ENCODE measurements at regions not wholly inside any gene's neighbourhood (a gene's known extent, or its start where the extent isn't known, plus 50 kb on each side); places are given as distances from the start of the nearest gene placed in this dataset.

DNA sequence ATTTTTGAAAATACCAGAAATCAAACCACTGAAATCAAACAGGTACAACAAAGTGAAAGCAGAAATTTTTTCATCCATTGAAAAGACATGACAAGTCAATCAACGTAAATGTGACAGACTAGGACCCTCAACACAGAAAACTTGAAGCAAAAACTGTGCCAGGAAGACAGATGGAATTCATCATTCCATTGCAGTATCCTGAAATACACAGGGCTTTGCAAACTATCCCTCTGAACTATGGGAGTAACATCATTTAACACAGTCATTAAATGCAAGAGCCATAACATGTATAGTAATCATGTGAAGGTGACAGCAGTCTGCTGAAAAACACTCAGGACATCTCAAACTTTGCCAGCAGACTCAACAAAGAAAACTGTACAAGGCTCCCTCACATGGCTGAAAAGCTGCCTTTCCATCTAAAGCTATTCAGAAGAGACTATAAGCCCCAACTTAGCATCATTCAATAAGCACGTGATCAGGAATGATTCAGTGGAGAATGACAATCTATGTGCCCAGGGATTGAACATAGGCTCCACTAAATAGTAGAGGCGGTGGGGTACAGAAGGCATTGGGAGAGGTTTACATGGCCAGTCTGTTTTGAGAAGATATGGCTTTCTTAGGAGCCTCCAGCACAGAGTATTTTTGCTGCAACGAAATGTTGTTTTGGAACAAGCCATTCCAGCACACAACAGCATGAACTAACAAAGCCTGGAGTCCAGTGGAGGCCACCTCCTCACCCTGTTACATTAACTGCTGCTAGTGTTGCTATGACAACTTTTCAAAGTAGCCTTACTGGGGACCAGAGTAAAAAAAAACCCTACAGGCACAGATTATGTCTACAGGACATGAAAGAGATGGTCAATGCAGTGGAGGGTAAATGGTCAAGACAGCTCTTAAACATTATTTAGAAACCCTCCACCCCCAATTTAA, 274.5 kb upstream of the NOCT start:
- no peak for DNase-seq

- no peak for DNase-seq
These were observed 279.2 kb upstream of the NOCT start for GRCh38 chr4:138736362-138736761.

GRCh38 chr4:138734746-138735145, 280.8 kb upstream of the NOCT start:
- DNase-seq: no peak

DNA sequence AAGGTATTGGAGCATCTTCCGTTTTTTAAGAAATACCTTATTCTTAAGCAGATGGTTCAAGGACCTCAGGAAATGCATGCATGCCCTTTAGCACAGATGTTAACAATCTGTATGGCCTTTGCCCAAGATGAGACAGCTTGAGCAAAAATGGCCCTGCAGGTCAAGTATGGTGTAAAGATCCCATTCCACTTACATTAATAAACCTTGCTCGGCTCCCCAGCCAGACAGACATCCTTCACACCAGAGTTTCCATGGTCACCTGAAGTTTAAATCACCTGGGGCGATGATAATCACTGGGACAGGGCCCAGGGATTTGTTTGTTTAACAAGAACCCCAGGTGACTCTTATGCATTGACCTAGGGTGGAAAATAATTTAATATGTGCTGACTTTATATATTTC, 287.0 kb upstream of the NOCT start:
- no peak for DNase-seq

- DNase-seq: no peak
These were observed 287.9 kb upstream of the NOCT start for GRCh38 chr4:138727731-138728130.

DNA sequence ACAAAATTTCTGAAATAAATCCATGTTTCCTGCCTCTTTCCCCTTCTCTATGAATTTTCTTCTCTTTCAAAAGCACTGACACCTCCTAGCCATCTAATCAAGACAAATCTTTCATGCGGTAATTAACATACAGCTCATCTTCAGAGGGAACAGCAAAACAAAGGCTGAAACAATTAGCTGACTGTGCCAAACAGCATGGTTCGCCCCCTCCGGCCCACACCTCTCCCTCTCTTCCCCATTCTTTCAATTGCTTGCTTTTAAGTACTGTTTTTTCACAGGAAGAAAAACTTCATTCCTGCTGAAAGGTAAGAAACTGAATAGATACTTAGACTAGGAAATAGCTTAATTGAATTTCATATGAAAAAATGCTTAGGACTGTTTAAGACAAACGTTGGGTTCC, 291.1 kb upstream of the NOCT start:
- DNase-seq: no peak

- DNase-seq: no peak
These were observed 298.8 kb upstream of the NOCT start for GRCh38 chr4:138716559-138717335.

DNA sequence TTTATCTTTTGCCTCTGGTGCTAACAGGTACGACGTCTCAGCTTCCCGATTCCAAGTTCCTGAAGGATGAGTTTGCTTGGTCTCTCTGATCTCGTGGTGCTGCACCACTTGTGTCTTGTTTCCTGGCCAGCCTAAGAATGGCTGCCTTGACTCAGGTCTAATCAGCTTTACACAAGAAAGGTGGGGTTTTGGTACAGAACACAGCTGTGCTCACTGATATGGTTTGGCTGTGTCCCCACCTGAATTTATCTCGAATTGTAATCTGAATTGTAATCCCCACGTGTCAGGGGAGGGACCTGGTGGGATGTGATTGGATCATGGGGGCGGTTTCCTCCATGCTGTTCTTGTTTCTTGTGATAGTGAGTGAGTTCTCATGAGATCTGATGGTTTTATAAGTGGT, 305.3 kb upstream of the NOCT start:
- DNase-seq: no peak

GRCh38 chr4:138709859-138710258, 305.7 kb upstream of the NOCT start:
- no peak for DNase-seq

DNA sequence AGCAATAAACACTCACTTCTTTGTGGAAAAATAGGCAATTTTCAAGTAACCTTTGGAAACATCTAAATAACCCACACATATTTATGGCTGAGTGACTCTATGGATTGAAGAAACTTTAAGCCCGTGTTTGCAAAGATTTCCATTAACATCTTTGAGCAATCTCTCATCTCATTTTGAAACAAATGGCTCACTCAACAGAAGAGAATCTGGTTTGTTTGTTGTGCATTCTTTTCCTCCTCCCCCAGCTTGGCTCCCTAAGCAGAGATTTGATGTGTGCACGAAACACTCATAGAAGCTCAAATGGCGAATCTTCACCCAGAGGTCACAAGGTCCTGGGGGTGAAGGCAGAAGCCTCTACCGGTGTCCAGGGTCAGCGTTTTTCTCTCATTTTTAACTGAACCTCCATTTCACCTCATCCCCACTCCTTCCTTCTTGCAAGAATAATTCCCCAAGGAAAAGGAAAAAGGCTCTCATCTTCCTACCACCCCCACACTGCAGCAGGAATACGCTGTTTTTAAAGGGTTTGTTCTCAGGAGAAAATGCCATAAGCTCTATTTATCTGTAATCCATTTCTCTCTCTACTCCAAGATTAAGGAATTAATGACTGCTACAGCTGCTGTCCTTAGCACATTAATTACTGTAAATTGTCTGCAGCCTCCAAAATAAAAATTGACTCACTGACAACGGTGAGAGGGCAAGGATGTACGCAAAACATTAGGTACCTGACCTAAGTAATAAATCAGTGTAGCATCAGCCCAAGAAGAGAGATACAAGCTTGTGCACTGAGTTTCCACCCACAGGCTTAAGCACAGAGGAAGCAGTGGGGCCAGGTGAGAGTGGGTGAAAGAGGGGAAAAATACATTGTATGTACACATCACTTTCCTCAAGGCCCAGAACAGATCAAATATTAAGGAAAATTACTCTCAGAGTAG, 307.6 kb upstream of the NOCT start:
- DNase-seq: no peak

GRCh38 chr4:138706201-138706600, 309.4 kb upstream of the NOCT start:
- no peak for DNase-seq

DNA sequence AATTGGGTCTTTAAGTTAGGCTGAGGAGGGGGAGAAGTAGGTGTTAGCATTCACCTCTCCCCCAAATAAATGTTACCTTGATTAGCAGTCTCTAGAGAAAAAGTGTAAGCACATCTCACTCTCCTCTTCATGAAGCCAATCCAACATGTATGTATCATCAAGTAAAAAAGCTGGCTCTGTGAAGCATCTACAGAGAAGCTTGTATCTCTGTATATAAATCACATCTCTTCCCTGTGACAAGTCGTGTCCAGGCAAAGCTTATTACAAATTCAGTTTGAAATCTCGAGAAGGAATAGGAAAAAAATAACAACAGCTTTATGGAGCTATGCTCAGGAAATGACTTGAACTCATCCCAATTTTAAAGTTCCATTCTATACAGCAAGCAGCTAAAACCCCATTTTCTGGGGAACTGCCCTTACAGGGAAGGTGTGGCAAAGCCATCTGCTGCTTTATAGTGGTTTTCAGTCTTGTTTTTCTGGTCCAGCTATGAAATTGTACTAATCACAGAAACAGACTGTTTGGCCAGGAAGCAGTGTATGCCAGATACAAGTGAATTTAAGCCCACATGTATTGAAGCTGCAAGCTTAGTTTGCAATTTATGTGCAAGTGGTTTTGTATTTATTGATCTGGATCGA, 313.3 kb upstream of the NOCT start:
- no peak for DNase-seq

GRCh38 chr4:138698641-138699040, 316.9 kb upstream of the NOCT start:
- no peak for DNase-seq

DNA sequence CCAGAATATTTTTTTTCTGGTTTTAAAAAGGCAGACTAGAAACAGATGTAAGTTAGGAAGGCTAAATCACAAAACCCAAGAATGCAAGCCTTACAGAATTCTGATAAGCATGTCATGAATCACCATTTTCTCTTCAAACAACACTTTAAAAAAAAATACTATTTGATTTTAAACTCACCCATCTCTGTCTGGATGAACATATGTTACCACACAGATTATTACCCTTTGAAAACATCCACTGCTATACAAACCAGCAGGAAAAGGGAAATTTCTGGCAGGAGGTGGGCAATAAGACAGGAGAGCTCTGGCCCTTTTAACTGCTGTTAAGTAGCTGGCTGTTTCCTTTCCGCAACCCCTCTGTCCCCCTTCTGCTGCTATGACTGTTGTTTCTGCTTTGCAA, 317.7 kb upstream of the NOCT start:
- DNase-seq: no peak

DNA sequence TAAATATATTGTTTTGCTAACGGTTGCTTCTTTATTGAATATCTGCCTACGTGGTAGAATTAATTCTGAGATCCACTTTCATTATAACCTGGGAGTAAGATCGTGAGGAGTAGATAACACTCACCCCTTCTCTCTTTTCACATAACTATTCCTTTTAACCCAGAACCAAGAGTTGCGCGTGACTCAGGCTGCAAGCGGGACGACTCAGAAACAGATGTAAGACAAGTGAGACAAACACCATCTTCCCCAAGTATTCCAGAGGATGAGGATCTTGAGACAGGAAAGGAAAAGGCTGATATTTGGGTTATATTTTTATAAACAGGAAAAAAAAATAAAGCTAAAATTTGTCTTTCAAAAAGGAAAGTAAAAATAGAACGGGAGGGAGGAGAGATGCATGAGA, 318.8 kb upstream of the NOCT start:
- DNase-seq: no peak

DNA sequence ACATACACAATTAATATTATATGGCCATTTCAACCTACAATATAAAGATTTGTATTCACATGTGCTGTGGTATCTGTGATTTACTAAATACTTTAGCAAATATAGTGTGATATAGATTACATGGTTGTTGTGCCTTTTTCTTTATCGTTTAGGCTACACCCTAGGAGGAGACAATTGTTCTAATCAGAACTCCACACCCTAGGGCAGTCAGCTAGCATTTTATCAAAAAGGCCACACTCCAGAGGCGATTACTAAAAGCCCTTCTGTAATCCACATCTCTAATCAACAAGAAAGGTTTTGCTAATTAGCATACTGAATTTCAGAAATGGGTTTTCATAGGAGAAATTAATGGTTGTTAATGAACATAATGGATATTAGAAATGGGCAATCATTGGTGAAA, 319.5 kb upstream of the NOCT start:
- DNase-seq: no peak

- DNase-seq: no peak
These were observed 322.1 kb upstream of the NOCT start for GRCh38 chr4:138693526-138693925.

- no peak for DNase-seq
These were observed 323.2 kb upstream of the NOCT start for GRCh38 chr4:138692411-138692810.

DNA sequence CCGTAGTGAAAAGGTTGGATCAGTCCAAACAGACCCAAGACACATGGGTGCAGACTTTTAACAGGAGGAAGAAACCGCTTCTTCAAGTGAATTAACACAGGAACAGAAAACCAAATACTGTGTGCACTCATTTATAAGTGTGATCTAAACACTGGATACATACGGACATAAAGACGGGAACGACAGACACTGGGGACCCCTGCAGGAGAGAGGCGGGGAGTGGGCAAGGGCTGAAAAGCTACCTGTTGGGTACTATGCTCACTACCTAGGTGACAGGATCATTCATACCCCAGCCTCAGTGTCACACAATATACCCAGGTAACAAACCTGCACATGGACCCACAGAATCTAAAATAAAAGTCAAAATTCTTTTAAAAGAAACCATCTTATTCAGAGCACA, 326.0 kb upstream of the NOCT start:
- DNase-seq: no peak

DNA sequence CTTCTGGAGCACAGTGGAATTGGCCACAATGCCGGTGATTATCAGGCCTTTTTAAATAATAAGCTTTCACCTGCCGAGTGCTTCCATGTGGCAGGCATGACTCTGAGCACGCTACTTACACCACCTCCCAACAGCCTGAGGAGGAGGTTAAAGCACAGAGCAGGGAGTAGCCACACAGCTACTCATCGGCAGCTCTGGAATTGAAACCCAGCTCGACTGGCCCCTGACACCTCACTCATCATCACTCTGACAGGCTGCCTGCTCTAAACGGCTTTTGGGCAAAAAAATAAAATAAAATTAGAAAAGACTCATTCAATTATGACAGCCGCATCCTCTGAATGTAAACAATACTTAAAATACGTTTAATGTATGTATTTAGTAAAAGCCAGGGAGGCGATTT, 326.4 kb upstream of the NOCT start:
- no peak for DNase-seq

DNA sequence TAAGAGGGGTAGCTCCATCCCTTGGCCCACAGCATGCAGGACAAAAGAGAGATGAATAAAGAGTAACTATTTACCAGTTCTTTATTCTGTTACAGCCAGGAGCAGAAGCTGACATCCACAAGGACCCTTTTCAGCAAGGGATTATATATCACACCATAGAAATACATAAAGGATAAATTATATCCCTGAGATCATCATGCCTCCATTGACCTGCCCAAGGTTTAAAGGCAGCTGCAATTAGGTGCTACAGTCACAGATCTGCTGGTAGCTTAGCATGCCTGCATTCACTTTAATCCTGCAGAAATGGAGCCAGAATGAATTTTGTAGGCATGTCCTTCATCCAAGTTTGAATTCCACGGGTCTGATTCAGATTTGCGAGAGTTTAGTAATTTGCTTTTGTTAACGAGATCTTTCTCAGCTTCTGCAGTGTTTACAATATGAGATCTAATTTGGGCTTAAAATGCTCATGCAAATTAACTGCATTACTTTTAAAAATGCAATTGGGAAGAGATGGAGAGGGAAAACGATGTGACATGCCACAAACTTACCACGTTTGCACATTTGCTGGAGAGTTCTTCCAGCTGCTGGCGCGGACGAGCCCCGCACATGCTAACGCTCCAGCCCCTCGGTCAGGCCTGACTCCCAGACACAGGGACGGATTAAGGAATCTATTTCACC, 327.0 kb upstream of the NOCT start:
- no peak for DNase-seq
